Stomach (tissue), 4 donors: ENCODE measurements at regions not wholly inside any gene's neighbourhood (a gene's known extent, or its start where the extent isn't known, plus 50 kb on each side); places are given as distances from the start of the nearest gene placed in this dataset.

Experiments used
- CTCF ChIP-seq, 7 experiments: fragments of 450-650 bp in 4 of 7; fragments of 200-600 bp in 3 of 7; sonication (generic) in 3 of 7; IDR thresholded peaks; one replicate each; pipeline ENCODE4 v1.5.1; 2016 to 2019; ENCODE audit warnings: antibody characterized with exemption in 7 of 7, control low read depth in 2 of 7, mild to moderate bottlenecking in 1 of 7
- EP300 ChIP-seq: sonication (generic); formaldehyde crosslinking; IDR thresholded peaks from one replicate; pipeline ENCODE4 v1.6.1; 2017; ENCODE audit warnings: antibody characterized with exemption

GRCh38 chr3:181976526-181976925 lies 264.8 kb downstream of the SOX2 start:
- no peak for TF ChIP-seq CTCF (IDR thresholded peaks at IDR 0.05)
- no peak for TF ChIP-seq EP300
